Breast epithelium (tissue), 4 donors: ENCODE measurements at regions not wholly inside any gene's neighbourhood (a gene's known extent, or its start where the extent isn't known, plus 50 kb on each side); places are given as distances from the start of the nearest gene placed in this dataset.

Source experiments
- DNase-seq, 2 donors: peaks; one replicate each; pipeline ENCODE4 v3.0.0-alpha.2; 2019; ENCODE audit warnings: low spot score in 2 of 2
- H3K27ac ChIP-seq, 2 donors: fragments of 200-600 bp; sonication (generic) in 1 of 2; one replicate each; pipeline ENCODE4 v1.5.1; 2016 to 2019; ENCODE audit warnings: mild to moderate bottlenecking in 1 of 2
- H3K27me3 ChIP-seq, 2 donors: fragments of 200-600 bp; sonication (generic) in 1 of 2; one replicate each; pipeline versions ENCODE4 v1.5.1 to v1.6.0; 2017 to 2019; ENCODE audit warnings: control low read depth in 1 of 2, mild to moderate bottlenecking in 1 of 2
- H3K36me3 ChIP-seq: fragments of 200-600 bp; one replicate; pipeline ENCODE4 v1.5.1; 2019
- H3K4me1 ChIP-seq, 2 donors: fragments of 200-600 bp; sonication (generic); one replicate each; pipeline ENCODE4 v1.5.1; 2016 to 2019; ENCODE audit warnings: control low read depth in 1 of 2
- H3K4me3 ChIP-seq, 3 donors: fragments of 200-600 bp; sonication (generic); 1 replicate in 2 of 3; 2 replicates in 1 of 3; pipeline ENCODE4 v1.5.1; 2016 to 2019; ENCODE audit warnings: mild to moderate bottlenecking in 3 of 3, moderate library complexity in 2 of 3
- H3K9me3 ChIP-seq, 2 donors: fragments of 200-600 bp; sonication (generic) in 1 of 2; one replicate each; pipeline ENCODE4 v1.5.1; 2016 to 2019; ENCODE audit warnings: control low read depth in 1 of 2
- POLR2A ChIP-seq: fragments of 450-650 bp; IDR thresholded peaks from one replicate; pipeline ENCODE4 v1.6.1; 2016; ENCODE audit warnings: antibody characterized with exemption, mild to moderate bottlenecking, moderate library complexity
- POLR2AphosphoS5 ChIP-seq, 3 donors: sonication (generic); formaldehyde crosslinking; IDR thresholded peaks; one replicate each; pipeline ENCODE4 v1.6.1; 2017; ENCODE audit warnings: antibody characterized with exemption in 3 of 3
- intact Hi-C: fragments of 100-400 bp; cut with DNase I; formaldehyde crosslinking; loops from one replicate; pipeline ENCODE4 v1.15.1; 2023; ENCODE audit warnings: low total_unique reads
- TF ChIP-seq, protein P1 (sequence below), 3 donors: fragments of 450-650 bp; IDR thresholded peaks; one replicate each; pipeline ENCODE4 v1.5.1; 2016 to 2017; ENCODE audit warnings: antibody characterized with exemption in 3 of 3, mild to moderate bottlenecking in 3 of 3, moderate library complexity in 3 of 3

DNA sequence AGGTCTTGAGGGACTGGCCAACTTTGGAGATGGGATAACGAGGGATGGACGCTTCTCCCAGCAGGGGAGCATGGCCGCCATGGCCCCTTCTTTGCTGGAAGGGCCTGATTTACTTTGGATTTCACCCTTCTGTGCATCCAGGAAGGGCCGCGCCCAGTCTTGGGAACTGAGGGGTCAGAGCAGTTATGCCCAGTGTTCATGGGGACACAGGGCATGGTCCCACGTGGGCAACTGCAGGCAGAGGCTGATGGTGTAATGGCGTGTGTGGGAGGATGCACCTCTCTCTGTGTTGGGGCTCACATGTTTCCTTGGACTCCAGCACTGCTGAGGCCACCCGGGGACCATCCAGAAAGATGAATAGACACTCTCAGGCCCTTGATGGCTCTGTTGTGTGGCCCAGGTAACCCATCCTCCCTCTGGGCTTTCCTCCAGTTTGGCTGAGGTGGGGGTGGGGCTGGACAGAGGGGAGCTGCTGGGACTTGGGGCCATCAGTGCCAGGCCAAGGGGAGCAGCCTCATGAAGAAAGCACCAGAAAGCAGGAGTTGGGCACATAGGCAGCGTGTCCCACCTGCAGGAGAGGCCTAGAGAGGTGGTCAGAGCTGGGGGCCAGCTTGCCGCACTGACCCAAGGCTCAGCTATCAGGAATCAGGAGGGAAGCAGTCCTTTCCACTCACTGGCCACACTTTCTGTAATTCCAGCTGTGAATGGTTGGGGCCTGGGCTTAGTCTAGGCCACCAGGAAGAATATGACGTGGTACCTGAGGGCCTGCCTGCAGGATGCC lies 1033.9 kb downstream of the TBC1D22A start:
- intact Hi-C loops, result no loop called here
- no peak for TF ChIP-seq POLR2AphosphoS5 (IDR thresholded peaks at IDR 0.05)
- no peak for TF ChIP-seq POLR2A
- TF ChIP-seq, protein P1, sequence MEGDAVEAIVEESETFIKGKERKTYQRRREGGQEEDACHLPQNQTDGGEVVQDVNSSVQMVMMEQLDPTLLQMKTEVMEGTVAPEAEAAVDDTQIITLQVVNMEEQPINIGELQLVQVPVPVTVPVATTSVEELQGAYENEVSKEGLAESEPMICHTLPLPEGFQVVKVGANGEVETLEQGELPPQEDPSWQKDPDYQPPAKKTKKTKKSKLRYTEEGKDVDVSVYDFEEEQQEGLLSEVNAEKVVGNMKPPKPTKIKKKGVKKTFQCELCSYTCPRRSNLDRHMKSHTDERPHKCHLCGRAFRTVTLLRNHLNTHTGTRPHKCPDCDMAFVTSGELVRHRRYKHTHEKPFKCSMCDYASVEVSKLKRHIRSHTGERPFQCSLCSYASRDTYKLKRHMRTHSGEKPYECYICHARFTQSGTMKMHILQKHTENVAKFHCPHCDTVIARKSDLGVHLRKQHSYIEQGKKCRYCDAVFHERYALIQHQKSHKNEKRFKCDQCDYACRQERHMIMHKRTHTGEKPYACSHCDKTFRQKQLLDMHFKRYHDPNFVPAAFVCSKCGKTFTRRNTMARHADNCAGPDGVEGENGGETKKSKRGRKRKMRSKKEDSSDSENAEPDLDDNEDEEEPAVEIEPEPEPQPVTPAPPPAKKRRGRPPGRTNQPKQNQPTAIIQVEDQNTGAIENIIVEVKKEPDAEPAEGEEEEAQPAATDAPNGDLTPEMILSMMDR (IDR thresholded peaks at IDR 0.05), result no peak
- H3K27ac ChIP-seq, result no peak overlapping the region
- peaks cover 0 to 7% of the 10 kb centered on the region in 2 donors for H3K27me3 ChIP-seq
- H3K4me3 ChIP-seq, result no peak overlapping the region
- H3K4me1 ChIP-seq, result no peaks in the 10 kb centered on the region
- peak in 1 of 2 donors; percentile 25 for DNase-seq
- no peaks in the 10 kb centered on the region for H3K36me3 ChIP-seq
- H3K9me3 ChIP-seq, result no peaks in the 10 kb centered on the region

DNA sequence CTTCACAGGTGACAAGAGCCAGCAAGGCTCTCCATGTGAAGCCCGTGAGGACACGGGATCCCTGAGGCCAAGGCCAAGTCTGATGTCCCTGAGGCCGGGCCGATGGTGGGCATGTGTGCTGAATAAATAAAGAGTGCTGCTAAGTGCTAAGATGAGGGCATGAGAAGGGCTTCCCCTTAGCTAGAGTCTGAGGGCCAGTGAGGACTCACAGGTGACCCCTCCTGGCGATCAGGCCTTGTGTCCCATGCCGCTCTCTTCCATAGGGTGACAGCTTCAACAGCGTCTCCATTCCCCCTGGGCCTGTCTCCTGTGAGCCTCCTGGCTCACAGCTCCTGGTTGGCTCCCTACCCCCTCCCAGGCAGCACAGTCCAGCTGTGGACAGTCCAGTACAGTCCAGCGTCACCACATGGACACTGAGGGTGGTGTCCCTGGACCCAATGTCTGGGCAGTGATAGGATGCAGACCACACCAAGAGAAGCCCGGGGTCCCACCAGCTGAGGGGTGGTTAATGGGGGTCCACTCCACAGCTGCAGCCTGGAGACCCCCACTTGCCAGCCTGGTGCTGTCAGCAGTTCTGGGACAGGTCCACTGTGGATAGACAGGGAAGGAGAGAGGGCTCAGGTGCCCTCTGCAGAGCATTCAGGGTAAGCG lies 1033.2 kb downstream of the TBC1D22A start:
- peak in 1 of 2 donors; percentile 39 for DNase-seq
- TF ChIP-seq POLR2AphosphoS5 (IDR thresholded peaks at IDR 0.05) (no peak), POLR2A (no peak)
- TF ChIP-seq, protein P1 (IDR thresholded peaks at IDR 0.05), result no peak

DNA sequence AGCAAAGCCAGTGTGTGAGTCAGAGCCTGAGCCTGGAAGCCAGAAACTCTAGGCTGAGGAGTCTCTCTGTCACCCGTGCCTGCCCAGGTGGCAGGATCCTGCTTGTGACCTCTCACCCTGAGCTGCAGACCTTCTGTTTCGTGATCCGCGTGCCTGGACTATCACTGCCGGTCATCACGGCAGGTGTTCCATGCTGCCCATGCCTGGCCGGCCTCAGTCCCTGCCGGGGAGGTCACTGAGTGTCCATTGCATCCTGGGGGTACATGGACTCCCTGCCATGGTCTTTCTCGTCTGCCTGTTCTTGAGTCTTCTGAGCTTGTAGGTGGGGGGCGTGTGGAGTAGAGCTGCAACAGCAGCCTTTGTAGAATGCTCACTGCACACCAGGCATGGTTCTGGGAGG lies 1032.4 kb downstream of the TBC1D22A start:
- Histone ChIP-seq H3K4me1 (no peaks in the 10 kb centered on the region), H3K27ac (no peak overlapping the region), H3K9me3 (no peaks in the 10 kb centered on the region), H3K36me3 (no peaks in the 10 kb centered on the region), H3K27me3 (peaks cover 0 to 7% of the 10 kb centered on the region in 2 donors), H3K4me3 (no peak overlapping the region)
- peak in 1 of 2 donors; percentile 35 for DNase-seq
- TF ChIP-seq, protein P1 (IDR thresholded peaks at IDR 0.05), result no peak
- no peak for TF ChIP-seq POLR2A
- no peak for TF ChIP-seq POLR2AphosphoS5 (IDR thresholded peaks at IDR 0.05)
- intact Hi-C loops, result no loop called here

More for the DNA sequence above, 1033.2 kb downstream of the TBC1D22A start:
- H3K27ac ChIP-seq, result no peak overlapping the region
- peaks cover 0 to 7% of the 10 kb centered on the region in 2 donors for H3K27me3 ChIP-seq
- H3K4me3 ChIP-seq, result no peak overlapping the region
- H3K9me3 ChIP-seq, result no peaks in the 10 kb centered on the region
- H3K36me3 ChIP-seq, result no peaks in the 10 kb centered on the region
- no peaks in the 10 kb centered on the region for H3K4me1 ChIP-seq
- intact Hi-C loops, result no loop called here

DNA sequence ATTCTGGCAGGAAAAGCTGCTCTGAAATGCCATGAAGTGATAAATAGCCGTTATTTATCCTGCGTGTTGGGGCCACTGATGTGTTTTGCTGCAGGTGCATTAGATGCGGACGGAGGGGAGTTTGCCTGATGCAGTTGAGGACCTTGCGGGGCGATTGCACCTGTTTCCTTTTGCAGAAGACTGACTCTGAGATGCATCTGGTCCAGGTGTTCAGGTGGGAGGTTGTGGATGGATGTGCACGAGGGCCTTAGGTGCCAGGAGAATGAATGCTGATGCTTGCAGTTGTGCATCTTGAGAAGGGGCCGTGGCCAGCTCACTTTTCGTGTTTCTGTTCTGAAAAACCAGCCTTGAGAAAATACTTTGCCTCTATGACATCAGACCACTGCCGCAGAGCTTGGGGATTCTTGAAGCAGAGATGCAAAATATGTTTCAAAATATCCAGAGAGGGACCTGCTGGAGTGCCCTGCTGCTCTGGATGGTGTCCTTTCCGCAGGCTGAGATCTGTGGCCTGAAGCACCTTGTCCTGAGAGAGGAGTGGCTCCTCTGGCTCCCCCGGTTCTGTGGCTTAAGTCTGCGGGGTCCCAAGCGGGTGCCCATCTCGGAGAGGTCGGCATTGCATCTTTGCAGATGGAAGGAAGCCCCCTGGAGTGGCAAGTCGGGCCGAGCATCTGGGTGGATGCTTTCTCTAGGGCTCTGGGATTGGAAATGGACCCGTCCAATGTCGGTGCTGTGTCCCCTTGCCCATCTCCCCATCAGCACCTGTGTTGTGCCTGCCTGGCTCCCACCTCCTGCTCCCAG lies 1031.1 kb downstream of the TBC1D22A start:
- TF ChIP-seq POLR2AphosphoS5 (IDR thresholded peaks at IDR 0.05) (no peak), POLR2A (no peak)
- TF ChIP-seq, protein P1 (IDR thresholded peaks at IDR 0.05), result no peak
- Histone ChIP-seq H3K9me3 (no peaks in the 10 kb centered on the region), H3K4me1 (no peaks in the 10 kb centered on the region), H3K27me3 (peaks cover 0 to 9% of the 10 kb centered on the region in 2 donors), H3K4me3 (no peak overlapping the region), H3K36me3 (no peaks in the 10 kb centered on the region), H3K27ac (no peak overlapping the region)
- intact Hi-C loops, result no loop called here
- no peak for DNase-seq
